Osteoblast (primary cell): ENCODE measurements at regions not wholly inside any gene's neighbourhood (a gene's known extent, or its start where the extent isn't known, plus 50 kb on each side); places are given as distances from the start of the nearest gene placed in this dataset.
A peak's percentile ranks its signal among the peaks of the same experiment; 100 is the strongest.

Experiments used
- DNase-seq: peaks from one replicate; pipeline ENCODE4 v3.0.0; 2011; ENCODE audit warnings: low spot score, mixed read lengths; ENCODE audit not compliant: insufficient read length; ENCODE audit errors: missing footprints
- H2AFZ ChIP-seq: 2 replicates; pipeline ENCODE4 v1.6.0; 2011; ENCODE audit warnings: mild to moderate bottlenecking, low read length
- H3K27ac ChIP-seq: 2 replicates; pipeline ENCODE4 v1.5.1; 2011; ENCODE audit warnings: mild to moderate bottlenecking, low read depth, low read length, moderate library complexity
- H3K27me3 ChIP-seq: 2 replicates; pipeline ENCODE4 v1.6.0; 2012; ENCODE audit warnings: mild to moderate bottlenecking, control low read depth, inconsistent platforms, low read length, moderate library complexity; ENCODE audit not compliant: insufficient read depth
- H3K36me3 ChIP-seq: 2 replicates; pipeline ENCODE4 v1.5.1; 2011; ENCODE audit warnings: mild to moderate bottlenecking, low read length, control low read depth, moderate library complexity; ENCODE audit not compliant: insufficient read depth
- H3K4me1 ChIP-seq: 2 replicates; pipeline ENCODE4 v1.5.1; 2011; ENCODE audit warnings: mild to moderate bottlenecking, low read length, control low read depth, moderate library complexity; ENCODE audit not compliant: insufficient read depth
- H3K4me2 ChIP-seq: 2 replicates; pipeline ENCODE4 v1.6.0; 2011; ENCODE audit warnings: mild to moderate bottlenecking, low read length; ENCODE audit not compliant: insufficient read depth
- H3K4me3 ChIP-seq: fragments of 200-600 bp; sonication (generic); 3 replicates; pipeline ENCODE4 v1.5.1; 2012; ENCODE audit warnings: mild to moderate bottlenecking, low read length, inconsistent platforms; ENCODE audit not compliant: insufficient read depth
- H3K79me2 ChIP-seq: 2 replicates; pipeline ENCODE4 v1.6.0; 2012; ENCODE audit warnings: mild to moderate bottlenecking, low read length, control low read depth, inconsistent platforms; ENCODE audit not compliant: insufficient read depth
- H3K9me3 ChIP-seq: 2 replicates; pipeline ENCODE4 v1.5.1; 2011; ENCODE audit warnings: low read depth, low read length, control low read depth
- H4K20me1 ChIP-seq: 2 replicates; pipeline ENCODE4 v1.6.0; 2012; ENCODE audit warnings: mild to moderate bottlenecking, low read length, control low read depth; ENCODE audit not compliant: insufficient read depth
- CTCF ChIP-seq: IDR thresholded peaks from 2 replicates; pipeline ENCODE4 v1.5.1; 2011; ENCODE audit warnings: mild to moderate bottlenecking, low read depth, low read length, moderate library complexity; ENCODE audit errors: extremely low read depth

GRCh38 chr9:78958892-78959291 lies 612.9 kb upstream of the TLE4 start:
- no peaks in the 10 kb centered on the region for H3K36me3 ChIP-seq
- no peaks in the 10 kb centered on the region for H4K20me1 ChIP-seq
- no peaks in the 10 kb centered on the region for H3K79me2 ChIP-seq
- peaks cover 2% of the 10 kb centered on the region for H3K9me3 ChIP-seq
- H3K4me1 ChIP-seq, result peaks cover 3% of the 10 kb centered on the region
- H3K27ac ChIP-seq, result no peak overlapping the region
- TF ChIP-seq CTCF, result peak; percentile 17
- H3K27me3 ChIP-seq, result no peaks in the 10 kb centered on the region
- no peak overlapping the region for H3K4me3 ChIP-seq
- H3K4me2 ChIP-seq, result no peak overlapping the region
- H2AFZ ChIP-seq, result no peak overlapping the region
- no peak for DNase-seq

DNA sequence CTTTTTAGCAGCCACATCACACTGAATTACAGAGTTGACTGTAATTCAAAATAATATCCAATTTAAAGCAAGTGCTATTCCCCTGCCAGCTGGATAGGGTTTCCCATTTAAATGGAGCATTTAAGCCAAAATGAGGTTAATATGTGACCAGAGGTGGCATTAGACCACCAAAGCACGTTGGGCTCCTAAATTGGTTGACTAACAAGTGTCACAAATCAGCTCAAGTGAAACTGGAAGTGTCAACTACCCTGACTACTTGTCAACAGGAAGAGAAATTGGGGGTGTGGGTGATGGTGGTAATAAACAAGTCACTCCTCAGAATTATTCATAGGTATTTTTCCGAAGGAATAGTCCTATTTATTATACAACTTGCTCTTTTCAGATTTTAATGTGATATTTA lies 609.6 kb upstream of the TLE4 start:
- Histone ChIP-seq H3K4me2 (no peak overlapping the region), H3K4me3 (no peak overlapping the region), H3K4me1 (no peaks in the 10 kb centered on the region), H3K36me3 (no peaks in the 10 kb centered on the region), H3K79me2 (no peaks in the 10 kb centered on the region), H3K27me3 (no peaks in the 10 kb centered on the region), H3K27ac (no peak overlapping the region), H3K9me3 (peaks cover 2% of the 10 kb centered on the region), H2AFZ (no peak overlapping the region), H4K20me1 (no peaks in the 10 kb centered on the region)
- no peak for TF ChIP-seq CTCF
- DNase-seq, result no peak

GRCh38 chr9:78963911-78964310 lies 607.9 kb upstream of the TLE4 start:
- Histone ChIP-seq H3K27ac (no peak overlapping the region), H2AFZ (peak overlapping the region; percentile 70), H3K36me3 (no peaks in the 10 kb centered on the region), H3K4me3 (no peak overlapping the region), H3K4me1 (no peaks in the 10 kb centered on the region), H3K27me3 (no peaks in the 10 kb centered on the region), H3K4me2 (no peak overlapping the region), H3K79me2 (no peaks in the 10 kb centered on the region), H3K9me3 (peaks cover 2% of the 10 kb centered on the region), H4K20me1 (no peaks in the 10 kb centered on the region)
- DNase-seq, result no peak
- TF ChIP-seq CTCF, result no peak

GRCh38 chr9:78967596-78968217 lies 604.1 kb upstream of the TLE4 start:
- H3K36me3 ChIP-seq, result no peaks in the 10 kb centered on the region
- no peaks in the 10 kb centered on the region for H3K79me2 ChIP-seq
- no peaks in the 10 kb centered on the region for H4K20me1 ChIP-seq
- H3K4me1 ChIP-seq, result no peaks in the 10 kb centered on the region
- H2AFZ ChIP-seq, result no peak overlapping the region
- no peak overlapping the region for H3K4me2 ChIP-seq
- H3K27me3 ChIP-seq, result no peaks in the 10 kb centered on the region
- TF ChIP-seq CTCF, result no peak
- no peak overlapping the region for H3K27ac ChIP-seq
- no peaks in the 10 kb centered on the region for H3K9me3 ChIP-seq
- no peak overlapping the region for H3K4me3 ChIP-seq
- DNase-seq, result peak; percentile 22
